ENCODE measurements at regions not wholly inside any gene's neighbourhood (a gene's known extent, or its start where the extent isn't known, plus 50 kb on each side); places are given as distances from the start of the nearest gene placed in this dataset.

GRCh38 chr3:118089563-118089962, 945.1 kb downstream of the IGSF11 start:
- no peak for TF ChIP-seq CTCF (IDR thresholded peaks at IDR 0.05; ENCODE audit: low read depth, low read length)
- in situ Hi-C loops (cut with HindIII; ENCODE audit: low sequenced_read_pairs) = no loop called here
- DNase-seq (ENCODE audit: low read depth, low spot score) = peak; percentile 5
- no peak overlapping the region for H3K4me3 ChIP-seq (ENCODE audit: low read depth, low read length)

DNA sequence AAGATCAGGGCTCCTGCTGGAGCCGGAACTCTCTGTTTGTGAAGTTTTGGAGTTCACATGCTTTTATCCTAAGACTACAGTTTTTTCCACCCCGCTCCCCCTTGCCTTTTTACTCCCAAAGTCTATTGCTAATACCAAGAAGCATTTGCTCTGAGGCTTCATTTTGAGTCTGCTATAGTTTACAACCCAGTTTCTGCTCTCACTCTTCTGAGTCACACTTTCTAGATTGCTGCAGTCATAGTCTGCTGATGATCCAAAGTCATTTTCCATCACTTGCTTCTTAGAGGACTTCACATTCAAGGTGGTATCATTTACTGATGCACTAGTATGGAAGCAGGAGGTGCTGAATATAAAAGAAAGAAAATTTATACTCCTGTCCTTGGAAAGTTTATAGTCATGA, 937.4 kb downstream of the IGSF11 start:
- in situ Hi-C loops (cut with HindIII; ENCODE audit: low sequenced_read_pairs) = no loop called here
- TF ChIP-seq CTCF (IDR thresholded peaks at IDR 0.05; ENCODE audit: low read depth, low read length) = no peak
- no peak for DNase-seq (ENCODE audit: low read depth, low spot score)
- H3K4me3 ChIP-seq (ENCODE audit: low read depth, low read length) = no peak overlapping the region

- no peak for DNase-seq (ENCODE audit: low read depth, low spot score)
- TF ChIP-seq CTCF (IDR thresholded peaks at IDR 0.05; ENCODE audit: low read depth, low read length) = no peak
- in situ Hi-C loops (cut with HindIII; ENCODE audit: low sequenced_read_pairs) = no loop called here
- H3K4me3 ChIP-seq (ENCODE audit: low read depth, low read length) = no peak overlapping the region
These were observed 937.0 kb downstream of the IGSF11 start for GRCh38 chr3:118097660-118098059.

- TF ChIP-seq CTCF (IDR thresholded peaks at IDR 0.05; ENCODE audit: low read depth, low read length) = no peak
- no peak overlapping the region for H3K4me3 ChIP-seq (ENCODE audit: low read depth, low read length)
- DNase-seq (ENCODE audit: low read depth, low spot score) = no peak
- in situ Hi-C loops (cut with HindIII; ENCODE audit: low sequenced_read_pairs) = no loop called here
These were observed 935.8 kb downstream of the IGSF11 start for GRCh38 chr3:118098827-118099226.

- no peak overlapping the region for H3K4me3 ChIP-seq (ENCODE audit: low read depth, low read length)
- in situ Hi-C loops (cut with HindIII; ENCODE audit: low sequenced_read_pairs) = no loop called here
- TF ChIP-seq CTCF (IDR thresholded peaks at IDR 0.05; ENCODE audit: low read depth, low read length) = no peak
- no peak for DNase-seq (ENCODE audit: low read depth, low spot score)
These were observed 932.8 kb downstream of the IGSF11 start for GRCh38 chr3:118101891-118102290.

DNA sequence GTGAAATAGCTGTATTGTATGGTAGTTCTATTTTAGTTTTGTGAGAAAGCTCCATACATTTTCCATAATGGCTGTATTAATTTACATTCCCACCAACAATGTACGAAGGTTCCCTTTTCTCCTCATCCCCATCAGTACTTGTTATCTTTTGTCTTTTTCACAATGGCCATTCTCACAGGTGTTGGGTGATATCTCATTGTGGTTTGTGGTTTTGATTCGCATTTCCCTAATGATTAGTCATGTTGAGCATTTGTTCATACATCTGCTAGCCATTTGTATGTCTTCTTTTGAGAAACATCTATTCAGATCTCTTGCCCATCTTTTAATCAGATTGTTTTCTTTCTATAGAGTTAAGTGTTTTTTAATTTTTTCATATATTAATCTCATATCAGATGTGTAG, 931.9 kb downstream of the IGSF11 start:
- no peak for DNase-seq (ENCODE audit: low read depth, low spot score)
- no peak for TF ChIP-seq CTCF (IDR thresholded peaks at IDR 0.05; ENCODE audit: low read depth, low read length)
- no peak overlapping the region for H3K4me3 ChIP-seq (ENCODE audit: low read depth, low read length)
- in situ Hi-C loops (cut with HindIII; ENCODE audit: low sequenced_read_pairs) = no loop called here

GRCh38 chr3:118108201-118108600, 926.4 kb downstream of the IGSF11 start:
- DNase-seq (ENCODE audit: low read depth, low spot score) = no peak
- in situ Hi-C loops (cut with HindIII; ENCODE audit: low sequenced_read_pairs) = no loop called here
- H3K4me3 ChIP-seq (ENCODE audit: low read depth, low read length) = no peak overlapping the region
- no peak for TF ChIP-seq CTCF (IDR thresholded peaks at IDR 0.05; ENCODE audit: low read depth, low read length)

All from astrocyte of the spinal cord (primary cell).